IMR-90 (cell line): ENCODE measurements at regions not wholly inside any gene's neighbourhood (a gene's known extent, or its start where the extent isn't known, plus 50 kb on each side); places are given as distances from the start of the nearest gene placed in this dataset.

Experiments used
- ATAC-seq: fragments of 200-7000 bp; cut with Tn5 transposase; 2 replicates; pipeline ENCODE4 v1.9.1; 2020; ENCODE audit warnings: low read depth, mild to moderate bottlenecking, moderate library complexity
- BruUV-seq: library from RNA; stranded (reverse); fragments of 400-500 nt; replicated peaks from 2 replicates; lab custom pipeline; 2021; lab: Mats Ljungman, UMichigan
- CTCF ChIA-PET: fragments of 300-600 bp; formaldehyde crosslinking; extraction: SDS; loops from one replicate; lab custom pipeline; 2021; ENCODE audit warnings: antibody characterized with exemption; lab: Yijun Ruan, JAX
- POLR2A ChIA-PET: fragments of 300-600 bp; sonication (Branson Sonifier 250); formaldehyde crosslinking; loops from one replicate; lab custom pipeline; 2022; ENCODE audit warnings: antibody characterized with exemption; ENCODE audit not compliant: unreplicated experiment; lab: Charles Lee
- DNase-seq: peaks from one replicate; pipeline ENCODE4 v3.0.0; 2013
- H2AFZ ChIP-seq: replicated peaks from 2 replicates; pipeline ENCODE3; 2013; ENCODE audit warnings: low read length, mild to moderate bottlenecking; ENCODE audit not compliant: poor library complexity
- H2AK5ac ChIP-seq: 2 replicates; pipeline ENCODE4 v1.6.1; 2013; ENCODE audit warnings: low read depth, low read length, inconsistent platforms
- H2AK9ac ChIP-seq: replicated peaks from 2 replicates; pipeline ENCODE3; 2013; ENCODE audit warnings: mild to moderate bottlenecking, low read depth, low read length, moderate library complexity; ENCODE audit not compliant: poor library complexity
- H2BK120ac ChIP-seq: 2 replicates; pipeline ENCODE4 v1.6.1; 2013; ENCODE audit warnings: low read depth, low read length, inconsistent platforms
- H2BK15ac ChIP-seq: 3 replicates; pipeline ENCODE4 v1.6.1; 2013; ENCODE audit warnings: low read depth, low read length, inconsistent platforms
- H2BK20ac ChIP-seq: 2 replicates; pipeline ENCODE4 v1.6.1; 2013; ENCODE audit warnings: low read depth, mild to moderate bottlenecking, inconsistent platforms, low read length, moderate library complexity
- H2BK5ac ChIP-seq: 2 replicates; pipeline ENCODE4 v1.6.1; 2013; ENCODE audit warnings: mild to moderate bottlenecking, low read depth, low read length, inconsistent platforms; ENCODE audit not compliant: poor library complexity, severe bottlenecking
- H3K14ac ChIP-seq: replicated peaks from 2 replicates; pipeline ENCODE4 v1.6.1; 2013; ENCODE audit warnings: low read depth, low read length, inconsistent platforms
- H3K18ac ChIP-seq: 2 replicates; pipeline ENCODE4 v1.6.1; 2013; ENCODE audit warnings: low read depth, low read length, control low read depth
- H3K23ac ChIP-seq: 2 replicates; pipeline ENCODE4 v1.6.1; 2013; ENCODE audit warnings: low read depth, low read length, inconsistent platforms
- H3K27ac ChIP-seq: 2 replicates; pipeline ENCODE4 v1.5.1; 2013; ENCODE audit warnings: mild to moderate bottlenecking, control low read depth, low read length; ENCODE audit not compliant: insufficient read depth
- H3K27me3 ChIP-seq: 2 replicates; pipeline ENCODE4 v1.6.1; 2013; ENCODE audit warnings: low read length; ENCODE audit not compliant: control insufficient read depth, insufficient read depth
- H3K36me3 ChIP-seq: 2 replicates; pipeline ENCODE4 v1.6.1; 2013; ENCODE audit warnings: low read length, mixed read lengths; ENCODE audit not compliant: control insufficient read depth, insufficient read depth
- H3K4ac ChIP-seq: 2 replicates; pipeline ENCODE4 v1.6.1; 2013; ENCODE audit warnings: low read depth, low read length, inconsistent platforms
- H3K4me1 ChIP-seq: 2 replicates; pipeline ENCODE4 v1.6.1; 2013; ENCODE audit warnings: low read length, mixed read lengths; ENCODE audit not compliant: control insufficient read depth, insufficient read depth
- H3K4me2 ChIP-seq: 2 replicates; pipeline ENCODE4 v1.6.1; 2013; ENCODE audit warnings: low read depth, mild to moderate bottlenecking, control low read depth, low read length, moderate library complexity
- H3K4me3 ChIP-seq: 2 replicates; pipeline ENCODE4 v1.5.1; 2013; ENCODE audit warnings: low read depth, mild to moderate bottlenecking, control low read depth, low read length, moderate library complexity; ENCODE audit not compliant: insufficient read depth
- H3K56ac ChIP-seq: 2 replicates; pipeline ENCODE4 v1.6.1; 2013; ENCODE audit warnings: low read length, inconsistent platforms; ENCODE audit not compliant: insufficient read depth; ENCODE audit errors: extremely low read depth
- H3K79me1 ChIP-seq, 2 experiments: 2 replicates each; pipeline ENCODE4 v1.6.1; 2013; ENCODE audit warnings: low read length in 2 of 2, inconsistent platforms in 1 of 2, low read depth in 1 of 2
- H3K9ac ChIP-seq: 2 replicates; pipeline ENCODE4 v1.6.1; 2013; ENCODE audit warnings: low read depth, low read length, control low read depth
- H3K9me1 ChIP-seq: 2 replicates; pipeline ENCODE4 v1.6.1; 2013; ENCODE audit warnings: low read length, inconsistent platforms; ENCODE audit not compliant: insufficient read depth
- H3K9me3 ChIP-seq: 2 replicates; pipeline ENCODE4 v1.6.1; 2013; ENCODE audit warnings: low read length; ENCODE audit not compliant: control insufficient read depth, insufficient read depth
- H4K20me1 ChIP-seq: 2 replicates; pipeline ENCODE4 v1.6.1; 2013; ENCODE audit warnings: low read length, inconsistent platforms; ENCODE audit not compliant: insufficient read depth
- H4K5ac ChIP-seq: 2 replicates; pipeline ENCODE4 v1.6.1; 2013; ENCODE audit warnings: mild to moderate bottlenecking, low read depth, low read length, control low read depth
- H4K8ac ChIP-seq, 2 experiments: 2 replicates each; pipeline ENCODE4 v1.6.1; 2013; ENCODE audit warnings: low read depth in 2 of 2, low read length in 2 of 2, control low read depth in 1 of 2, inconsistent platforms in 1 of 2
- H4K91ac ChIP-seq: 2 replicates; pipeline ENCODE4 v1.6.1; 2013; ENCODE audit warnings: low read depth, low read length, inconsistent platforms; ENCODE audit not compliant: insufficient read depth
- BHLHE40 ChIP-seq: fragments of 150-350 bp; IDR thresholded peaks from 2 replicates; pipeline ENCODE4 v1.6.1; 2016; ENCODE audit warnings: mild to moderate bottlenecking, low read depth, low read length
- CEBPB ChIP-seq: IDR thresholded peaks from 2 replicates; pipeline ENCODE4 v1.6.1; 2012; ENCODE audit warnings: low read depth, low read length, improper control_type of control experiment
- CHD1 ChIP-seq: IDR thresholded peaks from 2 replicates; pipeline ENCODE4 v1.6.1; 2012; ENCODE audit warnings: low read depth, low read length, improper control_type of control experiment
- CTCF ChIP-seq: conservative IDR thresholded peaks from 2 replicates; pipeline ENCODE4 v1.5.1; 2012; ENCODE audit warnings: mild to moderate bottlenecking, low read depth, low read length, improper control_type of control experiment
- ELK1 ChIP-seq: fragments of 150-350 bp; IDR thresholded peaks from 2 replicates; pipeline ENCODE4 v1.6.1; 2016; ENCODE audit warnings: low read depth, mild to moderate bottlenecking, low read length, moderate library complexity, borderline replicate concordance
- FOS ChIP-seq: fragments of 150-350 bp; IDR thresholded peaks from 2 replicates; pipeline ENCODE4 v1.6.1; 2016; ENCODE audit warnings: low read depth, low read length
- MAFK ChIP-seq: IDR thresholded peaks from 2 replicates; pipeline ENCODE4 v1.6.1; 2012; ENCODE audit warnings: low read depth, low read length, improper control_type of control experiment
- MAZ ChIP-seq: IDR thresholded peaks from 2 replicates; pipeline ENCODE4 v1.6.1; 2012; ENCODE audit warnings: low read depth, mild to moderate bottlenecking, low read length, improper control_type of control experiment, moderate library complexity, borderline replicate concordance
- MXI1 ChIP-seq: IDR thresholded peaks from 2 replicates; pipeline ENCODE4 v1.6.1; 2012; ENCODE audit warnings: low read depth, mild to moderate bottlenecking, low read length, moderate library complexity, borderline replicate concordance
- NFE2L2 ChIP-seq: fragments of 150-350 bp; IDR thresholded peaks from 2 replicates; pipeline ENCODE4 v1.6.1; 2016; ENCODE audit warnings: low read depth, mild to moderate bottlenecking, low read length
- POLR2A ChIP-seq: IDR thresholded peaks from 2 replicates; pipeline ENCODE4 v1.6.1; 2012; ENCODE audit warnings: mild to moderate bottlenecking, low read depth, low read length
- RCOR1 ChIP-seq: IDR thresholded peaks from 2 replicates; pipeline ENCODE4 v1.6.1; 2012; ENCODE audit warnings: mild to moderate bottlenecking, low read length, improper control_type of control experiment; ENCODE audit not compliant: insufficient replicate concordance
- RFX5 ChIP-seq: IDR thresholded peaks from 2 replicates; pipeline ENCODE4 v1.8.0; 2012; ENCODE audit warnings: low read depth, mild to moderate bottlenecking, low read length, moderate library complexity
- SMC3 ChIP-seq: fragments of 150-350 bp; IDR thresholded peaks from 2 replicates; pipeline ENCODE4 v1.6.1; 2016; ENCODE audit warnings: low read depth, mild to moderate bottlenecking, antibody characterized with exemption, low read length, moderate library complexity
- USF2 ChIP-seq: fragments of 150-350 bp; IDR thresholded peaks from 2 replicates; pipeline ENCODE4 v1.6.1; 2017; ENCODE audit warnings: mild to moderate bottlenecking, antibody characterized with exemption, low read length, low read depth
- WGBS, 2 experiments: methylation state at CpG; one replicate each; pipeline versions ENCODE4 v1.1.5 to v1.1.7; 2013; ENCODE audit warnings: missing lambda C conversion rate in 2 of 2; ENCODE audit not compliant: insufficient read length in 1 of 2; ENCODE audit errors: extremely low coverage in 2 of 2; 5-methylcytosine and 5-hydroxymethylcytosine counted together
- dilution Hi-C: fragments of 300-500 bp; cut with HindIII; formaldehyde crosslinking; loops from one replicate; pipeline ENCODE4 v1.14.3; 2018; ENCODE audit warnings: low sequenced_read_pairs; ENCODE audit not compliant: unreplicated experiment
- in situ Hi-C: fragments of 300-500 bp; cut with MboI; formaldehyde crosslinking; loops from 3 replicates; pipeline ENCODE4 v1.14.3; 2019; ENCODE audit warnings: low sequenced_read_pairs, inconsistent platforms, mixed read lengths
- intact Hi-C: fragments of 100-400 bp; cut with micrococcal nuclease; formaldehyde crosslinking; loops from 2 replicates; pipeline ENCODE4 v1.10.0; 2022

- Histone ChIP-seq H3K18ac (no peak overlapping the region), H3K56ac (no peak overlapping the region), H3K79me1 (no peaks in the 10 kb centered on the region), H3K9ac (no peak overlapping the region), H3K4me2 (no peak overlapping the region), H2BK120ac (no peak overlapping the region), H2BK20ac (no peak overlapping the region), H3K36me3 (no peaks in the 10 kb centered on the region), H2AFZ (no peak overlapping the region), H4K20me1 (no peaks in the 10 kb centered on the region), H3K27ac (no peak overlapping the region), H4K91ac (no peak overlapping the region), H4K5ac (no peak overlapping the region), H3K4me1 (no peaks in the 10 kb centered on the region), H4K8ac (no peak overlapping the region), H2BK15ac (no peak overlapping the region), H3K4me3 (no peak overlapping the region), H3K27me3 (no peaks in the 10 kb centered on the region), H3K9me3 (no peaks in the 10 kb centered on the region), H3K9me1 (no peaks in the 10 kb centered on the region), H2AK5ac (no peak overlapping the region), H2AK9ac (no peak overlapping the region), H3K14ac (no peak overlapping the region), H2BK5ac (no peak overlapping the region), H3K4ac (no peak overlapping the region), H3K23ac (no peak overlapping the region)
- no peak for DNase-seq
- ATAC-seq: no peak
- BruUV-seq: no TSS peak
- POLR2A ChIA-PET: no interaction called here
- TF ChIP-seq NFE2L2: no peak
- TF ChIP-seq CHD1: no peak
- no peak for TF ChIP-seq MXI1
- no peak for TF ChIP-seq FOS
- TF ChIP-seq BHLHE40: no peak
- TF ChIP-seq USF2: no peak
- no peak for TF ChIP-seq ELK1
- TF ChIP-seq RFX5: no peak
- no peak for TF ChIP-seq RCOR1
- TF ChIP-seq MAFK: no peak
- TF ChIP-seq MAZ: no peak
- TF ChIP-seq CEBPB: no peak
- TF ChIP-seq SMC3: no peak
- TF ChIP-seq POLR2A: no peak
- TF ChIP-seq CTCF: no peak
- WGBS, 2 experiments: 67% methylated on average over 5 of the region's 7 CpGs; no CpG with 5 or more reads in 1 of the 2 experiments
- dilution Hi-C loops: no loop called here
- intact Hi-C loops: no loop called here
- CTCF ChIA-PET: no interaction called here
- in situ Hi-C loops: no loop called here
Measured at GRCh38 chr11:83367745-83368144, 81.6 kb upstream of the CCDC90B start.
